ENCODE measurements at regions not wholly inside any gene's neighbourhood (a gene's known extent, or its start where the extent isn't known, plus 50 kb on each side); places are given as distances from the start of the nearest gene placed in this dataset.

GRCh38 chr1:22365331-22366295 is 86.0 kb upstream of the ZBTB40 start:
- TF ChIP-seq CTCF (IDR thresholded peaks at IDR 0.05) = no peak
- TF ChIP-seq ZFX (IDR thresholded peaks at IDR 0.05; ENCODE audit: borderline replicate concordance) = no peak
